Stimulated activated CD4-positive, alpha-beta T cell treated with anti-CD3 and anti-CD28 coated beads, TNF-alpha, amount 100 ng/mL, for 24 hours (primary cell): ENCODE measurements at regions not wholly inside any gene's neighbourhood (a gene's known extent, or its start where the extent isn't known, plus 50 kb on each side); places are given as distances from the start of the nearest gene placed in this dataset.

ENCODE experiments used
- DNase-seq, 3 experiments: peaks; one replicate each; pipeline ENCODE4 v3.0.0-alpha.2; 2020; ENCODE audit warnings: low read depth in 3 of 3

- no peak for DNase-seq
Observed at GRCh38 chr12:124445826-124446225, 121.6 kb downstream of the NCOR2 start.

DNA sequence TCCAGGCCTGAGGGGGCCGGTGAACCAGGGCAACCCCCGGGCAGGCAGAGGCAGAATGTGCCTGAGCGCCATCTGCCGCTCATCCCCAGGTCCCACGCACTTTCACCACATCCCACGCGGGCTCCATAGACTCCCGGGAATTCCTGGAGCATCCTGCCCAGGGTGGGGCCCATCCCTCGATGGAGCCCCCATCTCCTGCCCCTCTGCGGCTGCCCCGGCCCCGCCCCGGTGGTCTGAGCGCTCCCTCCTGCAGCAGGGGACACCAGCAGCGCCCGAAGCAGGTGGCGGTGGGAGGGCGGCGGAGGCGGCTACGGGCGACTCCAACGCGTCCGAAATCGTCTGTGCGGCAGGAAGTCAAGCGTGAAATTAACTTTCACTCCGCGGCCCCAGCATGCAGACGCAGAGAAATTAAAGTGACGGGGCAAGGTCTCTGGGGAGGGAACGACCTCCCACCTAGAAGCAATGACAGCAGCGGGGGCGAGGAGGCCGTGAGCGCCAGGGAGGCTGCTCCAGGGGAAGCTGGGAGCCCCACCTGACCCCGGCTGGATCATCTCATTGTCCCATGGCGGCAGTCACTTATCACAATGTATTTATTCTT, 122.2 kb downstream of the NCOR2 start:
- DNase-seq, result no peak

GRCh38 chr12:124443931-124444712, 123.3 kb downstream of the NCOR2 start:
- no peak for DNase-seq

DNA sequence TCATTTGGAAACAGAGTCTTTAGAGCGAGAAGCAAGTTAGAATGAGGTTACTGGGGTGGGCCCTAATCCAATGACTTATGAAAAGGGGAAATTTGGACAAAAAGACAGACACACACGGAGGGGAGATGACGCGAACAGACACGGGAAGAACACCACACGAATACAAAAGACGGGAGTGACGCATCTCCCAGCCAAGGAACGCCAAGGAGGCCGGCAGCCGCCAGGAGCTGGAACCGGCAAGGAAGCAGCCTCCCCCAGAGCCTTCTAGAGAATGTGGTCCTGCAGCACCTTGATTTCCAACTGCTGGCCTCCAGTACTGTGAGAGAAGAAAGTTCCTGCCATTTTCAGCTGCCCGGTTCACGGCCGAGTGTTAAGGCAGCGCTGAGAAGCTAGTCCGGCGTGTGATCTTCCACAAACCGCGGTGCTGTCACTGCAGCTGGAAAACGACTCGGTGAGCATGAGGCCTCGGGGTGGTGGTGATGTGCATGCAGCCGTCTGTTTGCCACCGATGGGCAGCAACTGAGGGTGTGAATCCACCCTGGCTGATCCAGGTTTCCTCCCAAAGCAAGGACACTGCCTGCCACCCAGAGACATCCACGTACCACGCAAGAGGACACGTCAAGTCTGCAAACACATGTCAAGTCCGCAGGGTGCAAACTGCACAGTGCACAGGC, 124.5 kb downstream of the NCOR2 start:
- no peak for DNase-seq

GRCh38 chr12:124442281-124442680, 125.1 kb downstream of the NCOR2 start:
- DNase-seq, result no peak

- DNase-seq, result no peak
Observed at GRCh38 chr12:124441443-124442194, 125.8 kb downstream of the NCOR2 start.

DNA sequence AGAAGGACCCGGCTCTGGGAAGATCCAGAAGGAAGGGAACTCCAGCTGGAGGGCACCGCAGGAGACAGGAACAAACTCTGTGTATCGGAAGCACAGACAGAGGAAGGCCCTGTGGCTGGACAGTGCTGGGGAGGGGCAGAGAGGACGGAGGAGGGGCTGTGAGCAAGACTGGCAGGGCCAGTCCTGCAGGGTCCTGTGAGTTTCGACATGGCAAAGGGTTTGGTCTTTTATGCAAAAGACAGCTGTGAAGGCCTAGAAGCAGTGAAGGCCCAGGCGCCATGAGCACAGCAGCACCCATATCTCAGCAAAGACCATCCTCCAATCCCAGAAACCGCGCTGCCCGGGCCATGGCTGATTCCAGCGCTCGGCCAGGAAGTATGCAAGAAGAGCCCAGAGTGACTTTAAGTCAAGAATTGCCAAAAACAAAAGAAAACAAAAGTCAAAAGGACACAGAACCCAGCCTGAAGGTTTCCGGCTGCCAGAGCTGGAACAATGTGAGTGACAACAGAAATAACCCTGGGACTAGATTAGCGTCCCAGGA, 126.5 kb downstream of the NCOR2 start:
- DNase-seq, result no peak

GRCh38 chr12:124440031-124440626, 127.3 kb downstream of the NCOR2 start:
- no peak for DNase-seq

GRCh38 chr12:124438437-124439056, 128.9 kb downstream of the NCOR2 start:
- DNase-seq, result no peak

- DNase-seq, result no peak
Observed at GRCh38 chr12:124437617-124438436, 129.6 kb downstream of the NCOR2 start.

DNA sequence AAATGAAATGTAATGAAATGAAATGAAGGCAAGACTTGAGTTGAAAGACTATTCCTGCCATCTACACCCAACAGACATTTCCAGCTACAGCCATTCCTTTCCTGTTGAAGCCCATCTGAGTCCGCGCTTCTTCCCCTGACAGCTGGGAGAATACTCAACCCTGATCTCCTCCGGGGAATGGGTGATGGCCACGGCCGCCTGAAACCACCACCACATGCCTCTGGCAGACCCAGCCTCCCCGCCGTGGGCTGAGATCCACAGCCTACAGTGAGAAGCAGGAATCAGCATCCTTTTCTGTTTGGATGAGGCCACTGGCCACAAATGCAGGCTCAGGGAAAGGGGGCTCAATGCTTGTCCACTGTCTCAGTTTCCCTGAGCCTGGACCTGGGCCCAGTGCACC, 130.3 kb downstream of the NCOR2 start:
- DNase-seq, result no peak

- DNase-seq, result no peak
Observed at GRCh38 chr12:124436366-124436765, 131.0 kb downstream of the NCOR2 start.

- DNase-seq, result no peak
Observed at GRCh38 chr12:124435806-124436345, 131.5 kb downstream of the NCOR2 start.

GRCh38 chr12:124434951-124435805, 132.2 kb downstream of the NCOR2 start:
- no peak for DNase-seq

DNA sequence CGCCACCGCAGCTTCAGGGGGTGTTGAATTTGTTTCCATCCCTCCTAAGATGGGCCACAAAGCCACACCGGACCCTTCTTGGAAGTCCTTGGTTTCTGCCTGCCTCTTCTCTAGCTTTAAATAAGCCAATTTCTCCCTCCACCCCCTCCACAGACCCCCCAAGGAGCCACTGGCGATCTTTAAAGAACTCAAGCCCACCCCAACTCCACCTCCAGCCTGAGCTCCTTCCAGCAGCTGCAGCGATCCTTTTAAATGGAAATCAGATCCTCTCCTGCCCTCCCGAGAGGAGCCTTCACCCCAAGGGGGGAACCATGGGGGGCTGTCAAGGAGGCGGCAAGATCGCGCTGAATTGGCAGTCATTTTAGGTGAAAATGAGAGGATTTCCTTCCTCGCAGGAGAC, 133.1 kb downstream of the NCOR2 start:
- DNase-seq, result no peak

DNA sequence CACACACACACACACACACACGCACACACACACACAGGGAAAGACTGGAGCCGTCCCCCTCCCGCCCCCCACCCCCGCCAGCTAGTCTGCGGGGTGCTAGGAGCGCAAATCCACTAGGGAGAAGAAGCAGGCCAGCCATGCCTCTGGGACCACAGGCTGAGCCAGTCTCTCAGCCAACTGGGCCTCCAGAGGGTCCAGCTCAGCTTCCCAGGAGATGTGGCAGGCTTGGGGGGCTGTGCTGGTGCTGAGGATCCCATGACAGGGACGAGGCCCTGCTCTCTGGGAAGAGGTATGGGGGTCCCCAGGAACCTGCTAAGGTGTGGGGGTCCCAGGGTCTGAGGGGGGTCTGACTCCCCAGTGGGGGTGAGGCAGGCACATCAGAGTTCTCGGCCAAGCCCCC, 133.5 kb downstream of the NCOR2 start:
- DNase-seq, result no peak

DNA sequence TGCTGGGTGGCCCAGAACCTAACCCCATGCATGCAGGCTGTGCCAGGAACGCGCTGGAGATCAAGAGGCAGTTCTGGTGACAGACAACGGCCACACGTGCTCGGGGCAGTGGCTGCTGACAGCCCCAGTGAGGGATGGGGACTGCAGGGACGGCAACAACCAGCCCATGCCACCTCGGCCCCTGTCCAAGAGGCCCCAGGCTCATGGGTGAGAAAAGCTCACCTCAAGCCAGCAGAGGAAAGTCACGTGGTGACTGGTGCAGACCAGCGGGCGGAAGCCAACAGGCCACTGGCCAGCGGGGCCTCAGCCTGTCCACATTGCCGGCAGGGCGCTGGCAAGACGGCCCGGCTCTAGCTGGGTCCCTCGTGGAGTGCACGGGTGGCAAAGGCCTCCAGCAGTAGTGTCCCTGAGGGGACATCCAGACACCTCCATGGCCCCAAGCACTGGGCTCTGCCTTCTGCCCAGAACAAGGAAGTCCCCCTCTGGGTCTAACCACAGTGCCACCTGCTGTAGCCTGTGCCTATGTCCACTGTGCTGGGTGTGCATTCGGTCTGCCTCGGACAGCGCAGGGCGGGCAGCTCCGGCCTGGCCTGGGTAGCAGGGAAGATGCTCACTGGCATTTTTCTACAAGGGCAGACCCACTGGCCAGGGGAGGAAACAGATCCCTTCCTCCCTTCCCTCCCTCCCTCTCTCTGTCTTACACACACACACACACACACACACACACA, 134.1 kb downstream of the NCOR2 start:
- no peak for DNase-seq

DNA sequence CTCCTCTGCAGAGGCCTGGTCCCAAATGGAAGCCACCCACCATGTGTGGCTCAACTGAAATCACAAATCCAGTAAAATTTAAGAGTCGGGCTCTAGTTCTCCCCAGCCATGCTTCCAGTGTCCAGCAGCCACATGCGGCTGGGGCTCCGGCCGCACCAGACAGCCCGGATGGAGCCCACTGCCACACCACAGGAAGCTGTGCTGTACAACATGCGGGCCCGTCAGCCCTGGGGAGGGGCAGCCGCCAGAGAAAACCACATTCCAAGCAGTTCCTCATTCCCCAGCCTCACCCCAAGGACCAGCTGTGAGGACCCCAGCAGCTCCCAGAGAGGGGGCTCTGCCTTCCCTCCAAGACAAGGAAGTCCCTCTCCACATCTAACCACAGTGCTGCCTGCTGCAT, 135.0 kb downstream of the NCOR2 start:
- DNase-seq, result no peak
